BJ (cell line): ENCODE measurements at regions not wholly inside any gene's neighbourhood (a gene's known extent, or its start where the extent isn't known, plus 50 kb on each side); places are given as distances from the start of the nearest gene placed in this dataset.

Experiments
- CTCF ChIA-PET: fragments of 350-600 bp; formaldehyde crosslinking; extraction: SDS; loops from one replicate; lab custom pipeline; 2021; ENCODE audit warnings: antibody characterized with exemption, inconsistent platforms; lab: Yijun Ruan, JAX
- POLR2A ChIA-PET: fragments of 300-600 bp; sonication (Branson Sonifier 250); formaldehyde crosslinking; extraction: SDS; loops from one replicate; lab custom pipeline; 2021; ENCODE audit warnings: antibody characterized with exemption; lab: Charles Lee
- DNase-seq: peaks from one replicate; pipeline ENCODE4 v3.0.0-alpha.2; 2011; ENCODE audit warnings: low read depth
- H3K27me3 ChIP-seq: 2 replicates; pipeline ENCODE4 v1.6.0; 2011; ENCODE audit warnings: low read length; ENCODE audit not compliant: control insufficient read depth, insufficient read depth
- H3K36me3 ChIP-seq: 2 replicates; pipeline ENCODE4 v1.5.1; 2011; ENCODE audit warnings: low read length; ENCODE audit not compliant: control insufficient read depth, insufficient read depth
- H3K4me3 ChIP-seq: 2 replicates; pipeline ENCODE4 v1.5.1; 2011; ENCODE audit warnings: low read depth, mild to moderate bottlenecking, control low read depth, low read length
- TF ChIP-seq, protein P1 (sequence below): IDR thresholded peaks from 2 replicates; pipeline ENCODE4 v1.5.1; 2011; ENCODE audit warnings: low read depth, mild to moderate bottlenecking, control low read depth, inconsistent platforms, low read length, moderate library complexity; ENCODE audit not compliant: insufficient read depth

DNA sequence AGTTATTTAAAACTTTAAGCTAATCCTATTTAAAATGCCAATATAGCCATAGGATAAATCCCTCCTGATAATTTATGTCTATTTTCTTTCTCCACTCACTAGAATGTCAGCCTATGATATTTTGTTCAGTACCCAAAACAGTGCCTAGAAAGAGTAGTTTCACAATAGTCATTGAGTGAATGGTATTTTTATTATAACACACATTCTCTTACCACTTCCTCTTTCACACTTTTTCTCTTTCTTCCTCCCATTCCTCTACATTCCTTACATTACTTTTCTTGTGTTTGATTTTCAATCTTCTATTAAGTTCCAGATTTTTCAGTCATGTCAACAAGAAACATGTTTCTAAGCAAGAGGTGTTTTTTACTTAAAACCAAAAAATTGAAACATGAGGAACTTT is 327.6 kb upstream of the UBE2E3 start:
- Histone ChIP-seq H3K36me3 (no peaks in the 10 kb centered on the region), H3K4me3 (no peak overlapping the region), H3K27me3 (no peaks in the 10 kb centered on the region)
- TF ChIP-seq, protein P1, sequence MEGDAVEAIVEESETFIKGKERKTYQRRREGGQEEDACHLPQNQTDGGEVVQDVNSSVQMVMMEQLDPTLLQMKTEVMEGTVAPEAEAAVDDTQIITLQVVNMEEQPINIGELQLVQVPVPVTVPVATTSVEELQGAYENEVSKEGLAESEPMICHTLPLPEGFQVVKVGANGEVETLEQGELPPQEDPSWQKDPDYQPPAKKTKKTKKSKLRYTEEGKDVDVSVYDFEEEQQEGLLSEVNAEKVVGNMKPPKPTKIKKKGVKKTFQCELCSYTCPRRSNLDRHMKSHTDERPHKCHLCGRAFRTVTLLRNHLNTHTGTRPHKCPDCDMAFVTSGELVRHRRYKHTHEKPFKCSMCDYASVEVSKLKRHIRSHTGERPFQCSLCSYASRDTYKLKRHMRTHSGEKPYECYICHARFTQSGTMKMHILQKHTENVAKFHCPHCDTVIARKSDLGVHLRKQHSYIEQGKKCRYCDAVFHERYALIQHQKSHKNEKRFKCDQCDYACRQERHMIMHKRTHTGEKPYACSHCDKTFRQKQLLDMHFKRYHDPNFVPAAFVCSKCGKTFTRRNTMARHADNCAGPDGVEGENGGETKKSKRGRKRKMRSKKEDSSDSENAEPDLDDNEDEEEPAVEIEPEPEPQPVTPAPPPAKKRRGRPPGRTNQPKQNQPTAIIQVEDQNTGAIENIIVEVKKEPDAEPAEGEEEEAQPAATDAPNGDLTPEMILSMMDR, result no peak
- DNase-seq, result no peak
- ChIA-PET POLR2A (no interaction called here), CTCF (no interaction called here)

DNA sequence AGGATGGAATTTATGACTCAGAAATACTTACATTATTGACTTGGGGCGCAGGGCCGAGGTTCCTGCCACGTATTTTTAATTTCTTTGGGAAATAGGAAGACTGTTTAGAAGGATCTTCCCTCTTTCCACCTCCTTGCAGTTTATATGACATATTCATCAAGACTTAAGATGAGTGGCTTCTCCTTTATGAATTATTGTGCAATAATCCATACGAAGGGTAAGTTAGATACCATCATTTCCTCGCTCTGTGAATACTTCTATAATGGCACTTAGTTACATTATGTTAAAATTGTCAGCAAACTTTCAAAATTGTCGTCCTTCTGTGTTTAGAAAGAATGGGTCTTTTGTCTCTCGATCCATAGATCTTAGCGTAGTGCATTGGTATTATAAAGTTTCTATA is 328.8 kb upstream of the UBE2E3 start:
- no peak for DNase-seq
- POLR2A ChIA-PET, result no interaction called here
- Histone ChIP-seq H3K4me3 (no peak overlapping the region), H3K36me3 (no peaks in the 10 kb centered on the region), H3K27me3 (no peaks in the 10 kb centered on the region)
- TF ChIP-seq, protein P1, result no peak
- CTCF ChIA-PET, result no interaction called here

DNA sequence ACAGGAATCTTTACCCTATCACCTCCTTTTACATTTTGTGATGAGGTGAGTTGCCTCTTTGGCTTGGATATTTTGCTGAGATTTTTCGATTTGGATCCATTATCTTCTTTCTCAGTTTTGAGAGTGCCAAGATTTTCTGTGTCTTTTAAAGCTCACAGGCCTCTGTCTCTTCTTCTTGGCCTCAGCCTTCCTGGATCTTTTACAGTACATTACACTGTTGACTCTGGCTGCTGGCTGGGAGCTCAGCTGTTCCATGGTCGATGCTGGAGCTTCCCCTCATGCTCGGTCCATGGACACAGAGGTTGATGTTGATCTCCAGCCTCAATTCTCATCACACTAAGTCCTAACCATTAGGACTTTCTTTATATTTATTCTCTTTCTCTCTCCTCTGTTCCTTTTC is 332.8 kb upstream of the UBE2E3 start:
- POLR2A ChIA-PET, result interaction anchor here (0.9 kb wide), 1 partner anchor 8 kb away, joined by 3 read pairs; no protein-coding TSS in a partner anchor
- no peak for DNase-seq
- CTCF ChIA-PET, result interaction anchor here (1.3 to 1.8 kb wide), 3 partner anchors 9 to 17 kb away, joined by 3 to 5 read pairs (median 4); no protein-coding TSS in a partner anchor
- TF ChIP-seq, protein P1, result no peak
- Histone ChIP-seq H3K27me3 (no peaks in the 10 kb centered on the region), H3K4me3 (no peak overlapping the region), H3K36me3 (no peaks in the 10 kb centered on the region)

DNA sequence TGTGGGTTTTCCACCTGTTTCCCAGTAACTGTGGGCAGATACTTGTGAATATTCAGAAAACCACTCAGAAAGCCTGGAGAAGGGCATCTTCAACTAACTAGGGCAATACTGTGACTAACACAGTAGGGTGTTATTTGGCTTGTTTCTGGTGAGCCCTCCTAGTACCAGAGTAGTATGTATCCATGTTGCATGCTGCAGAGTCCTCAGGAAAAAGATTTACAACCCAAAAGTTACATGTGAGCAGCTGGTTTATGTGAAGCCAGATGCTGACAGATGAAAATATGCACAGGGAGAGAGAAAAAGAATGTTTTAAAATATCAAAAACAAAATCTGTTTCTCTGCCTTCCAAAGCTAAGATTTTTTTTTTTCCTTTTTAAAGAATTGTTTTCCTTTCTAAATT is 333.2 kb upstream of the UBE2E3 start:
- POLR2A ChIA-PET, result interaction anchor here (0.9 kb wide), 1 partner anchor 9 kb away, joined by 3 read pairs; no protein-coding TSS in a partner anchor
- H3K36me3 ChIP-seq, result no peaks in the 10 kb centered on the region
- H3K4me3 ChIP-seq, result no peak overlapping the region
- TF ChIP-seq, protein P1, result no peak
- H3K27me3 ChIP-seq, result no peaks in the 10 kb centered on the region
- CTCF ChIA-PET, result interaction anchor here (1.3 to 1.8 kb wide), 3 partner anchors 9 to 16 kb away, joined by 3 to 5 read pairs (median 4); no protein-coding TSS in a partner anchor
- no peak for DNase-seq

DNA sequence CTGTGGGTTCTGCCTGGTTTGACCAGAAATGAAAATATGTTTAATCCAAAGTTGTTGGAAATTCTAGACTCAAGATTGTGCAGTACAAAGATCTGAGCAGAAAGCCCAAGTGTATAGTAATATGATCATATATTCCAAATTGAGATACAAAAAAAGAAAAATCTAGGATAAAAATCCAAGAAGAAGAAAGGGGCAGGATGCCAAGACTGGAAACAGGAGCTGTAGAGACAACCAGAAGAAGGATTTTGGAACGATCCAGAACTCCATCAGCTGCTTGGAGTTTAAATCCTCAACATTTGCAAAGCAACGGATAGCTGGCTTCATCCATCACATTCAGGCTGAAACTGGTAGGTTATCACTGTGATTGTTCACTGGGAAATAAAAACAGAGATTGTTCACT is 333.6 kb upstream of the UBE2E3 start:
- CTCF ChIA-PET, result interaction anchor here (1.3 to 1.8 kb wide), 3 partner anchors 10 to 16 kb away, joined by 3 to 5 read pairs (median 4); no protein-coding TSS in a partner anchor
- Histone ChIP-seq H3K36me3 (no peaks in the 10 kb centered on the region), H3K4me3 (no peak overlapping the region), H3K27me3 (no peaks in the 10 kb centered on the region)
- POLR2A ChIA-PET, result no interaction called here
- DNase-seq, result no peak
- TF ChIP-seq, protein P1, result no peak
